SK-N-MC (cell line): ENCODE measurements at regions not wholly inside any gene's neighbourhood (a gene's known extent, or its start where the extent isn't known, plus 50 kb on each side); places are given as distances from the start of the nearest gene placed in this dataset.

ENCODE experiments used
- EZH2 ChIP-seq: fragments of 200-600 bp; sonication (generic); IDR thresholded peaks from one replicate; pipeline ENCODE4 v1.6.1; 2017; ENCODE audit warnings: antibody characterized with exemption
- FOXP2 ChIP-seq: optimal IDR thresholded peaks from 2 replicates; pipeline ENCODE3; 2011; ENCODE audit warnings: mild to moderate bottlenecking, moderate library complexity; ENCODE audit not compliant: insufficient read depth; ENCODE audit errors: extremely low read length, control extremely low read depth
- POLR2AphosphoS5 ChIP-seq: IDR thresholded peaks from 2 replicates; pipeline ENCODE4 v1.6.1; 2012; ENCODE audit warnings: mild to moderate bottlenecking, low read depth, low read length, borderline replicate concordance

DNA sequence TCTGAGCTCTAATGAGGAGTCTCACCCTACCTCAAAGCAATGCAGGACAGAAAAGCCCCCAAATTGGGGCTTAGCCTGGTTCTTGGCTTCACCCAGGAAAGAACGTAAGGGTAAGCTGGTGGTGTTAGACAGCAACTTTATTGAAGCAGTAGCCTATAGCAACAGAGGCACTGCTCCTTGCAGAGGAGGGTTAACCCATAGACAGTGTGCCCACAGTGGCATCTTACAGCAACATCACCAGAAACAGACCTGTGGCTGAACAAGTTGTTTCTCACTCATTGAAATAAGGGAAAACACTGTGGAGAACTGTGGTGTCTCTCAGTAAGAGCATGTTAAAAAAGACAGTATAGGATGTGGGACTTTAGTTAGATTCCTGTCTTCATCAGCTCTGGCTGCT, 80.4 kb upstream of the SPTLC3 start:
- TF ChIP-seq EZH2: no peak
- TF ChIP-seq POLR2AphosphoS5: no peak
- no peak for TF ChIP-seq FOXP2
